CD14-positive monocyte (primary cell): ENCODE measurements at regions not wholly inside any gene's neighbourhood (a gene's known extent, or its start where the extent isn't known, plus 50 kb on each side); places are given as distances from the start of the nearest gene placed in this dataset.

Experiments used
- DNase-seq, 3 donors: peaks; one replicate each; pipeline ENCODE4 v3.0.0-alpha.2; 2011 to 2022
- H2AFZ ChIP-seq: 2 replicates; pipeline ENCODE4 v1.6.0; 2012; ENCODE audit warnings: mild to moderate bottlenecking, low read depth, low read length, inconsistent platforms; ENCODE audit not compliant: insufficient read depth, poor library complexity, severe bottlenecking
- H3K27ac ChIP-seq, 2 donors: 1 replicate in 1 of 2; 2 replicates in 1 of 2; pipeline ENCODE4 v1.5.1; 2012 to 2013; ENCODE audit warnings: low read length in 2 of 2, control low read depth in 1 of 2, inconsistent platforms in 1 of 2, low read depth in 1 of 2, mild to moderate bottlenecking in 1 of 2
- H3K27me3 ChIP-seq, 2 donors: one replicate each; pipeline versions ENCODE4 v1.6.0 to v1.6.1; 2011 to 2013; ENCODE audit warnings: low read length in 2 of 2; ENCODE audit not compliant: control insufficient read depth in 2 of 2, insufficient read depth in 2 of 2
- H3K36me3 ChIP-seq, 2 donors: replicated peaks in 1 of 2; 1 replicate in 1 of 2; 2 replicates in 1 of 2; pipeline versions ENCODE4 v1.5.1 to v1.6.1; 2012 to 2013; ENCODE audit warnings: low read length in 2 of 2, control low read depth in 1 of 2, inconsistent platforms in 1 of 2, mild to moderate bottlenecking in 1 of 2; ENCODE audit not compliant: insufficient read depth in 2 of 2, control insufficient read depth in 1 of 2
- H3K4me1 ChIP-seq, 2 donors: 1 replicate in 1 of 2; 2 replicates in 1 of 2; pipeline versions ENCODE4 v1.5.1 to v1.6.1; 2012 to 2013; ENCODE audit warnings: low read length in 2 of 2, control low read depth in 1 of 2, inconsistent platforms in 1 of 2, mild to moderate bottlenecking in 1 of 2, moderate library complexity in 1 of 2; ENCODE audit not compliant: insufficient read depth in 2 of 2, control insufficient read depth in 1 of 2
- H3K4me2 ChIP-seq: replicated peaks from 2 replicates; pipeline ENCODE3; 2012; ENCODE audit warnings: low read length, moderate library complexity, mild to moderate bottlenecking; ENCODE audit not compliant: poor library complexity, severe bottlenecking; ENCODE audit errors: extremely low read depth
- H3K4me3 ChIP-seq, 3 experiments: fragments of 200-600 bp in 1 of 3; sonication (generic) in 1 of 3; replicated peaks in 1 of 3; 1 replicate in 2 of 3; 2 replicates in 1 of 3; pipeline ENCODE4 v1.5.1; 2011 to 2013; ENCODE audit warnings: low read length in 3 of 3, mild to moderate bottlenecking in 3 of 3, control low read depth in 2 of 3, low read depth in 2 of 3, inconsistent platforms in 1 of 3, moderate library complexity in 1 of 3
- H3K79me2 ChIP-seq: 2 replicates; pipeline ENCODE4 v1.6.0; 2012; ENCODE audit warnings: mild to moderate bottlenecking, control low read depth, inconsistent platforms, low read length, moderate library complexity; ENCODE audit not compliant: insufficient read depth
- H3K9ac ChIP-seq: 2 replicates; pipeline ENCODE4 v1.6.0; 2017; ENCODE audit warnings: low read length, mild to moderate bottlenecking; ENCODE audit not compliant: insufficient read depth, poor library complexity, severe bottlenecking
- H3K9me3 ChIP-seq, 2 donors: replicated peaks in 1 of 2; 1 replicate in 1 of 2; 2 replicates in 1 of 2; pipeline versions ENCODE4 v1.5.1 to v1.6.1; 2012 to 2013; ENCODE audit warnings: low read length in 2 of 2, control low read depth in 1 of 2; ENCODE audit not compliant: control insufficient read depth in 1 of 2, insufficient read depth in 1 of 2
- H4K20me1 ChIP-seq: 2 replicates; pipeline ENCODE4 v1.6.0; 2012; ENCODE audit warnings: mild to moderate bottlenecking, low read length, control low read depth, moderate library complexity; ENCODE audit not compliant: insufficient read depth
- H3K27ac Mint-ChIP-seq, 7 donors: one replicate each; pipeline ENCODE4 v1.8.0; 2020; ENCODE audit warnings: mild to moderate bottlenecking in 7 of 7, mixed read lengths in 7 of 7, moderate library complexity in 6 of 7, inconsistent platforms in 2 of 7
- H3K27me3 Mint-ChIP-seq, 3 donors: one replicate each; pipeline ENCODE4 v1.8.0; 2021 to 2022; ENCODE audit warnings: low read depth in 3 of 3, mild to moderate bottlenecking in 3 of 3, mixed read lengths in 3 of 3, moderate library complexity in 3 of 3, inconsistent platforms in 1 of 3
- H3K36me3 Mint-ChIP-seq, 2 donors: one replicate each; pipeline ENCODE4 v1.8.0; 2020; ENCODE audit warnings: mixed read lengths in 2 of 2, inconsistent platforms in 1 of 2, mild to moderate bottlenecking in 1 of 2
- H3K4me1 Mint-ChIP-seq: one replicate; pipeline ENCODE4 v1.8.0; 2020; ENCODE audit warnings: mild to moderate bottlenecking, mixed read lengths
- H3K4me3 Mint-ChIP-seq, 2 donors: one replicate each; pipeline ENCODE4 v1.8.0; 2020; ENCODE audit warnings: mild to moderate bottlenecking in 2 of 2, mixed read lengths in 2 of 2, moderate library complexity in 1 of 2
- H3K9me3 Mint-ChIP-seq, 7 donors: one replicate each; pipeline ENCODE4 v1.8.0; 2020 to 2022; ENCODE audit warnings: mixed read lengths in 7 of 7, mild to moderate bottlenecking in 6 of 7, moderate library complexity in 6 of 7, inconsistent platforms in 2 of 7
- WGBS: methylation state at CpG from one replicate; pipeline ENCODE4 v1.1.5; 2013; ENCODE audit warnings: missing lambda C conversion rate; ENCODE audit not compliant: insufficient coverage; 5-methylcytosine and 5-hydroxymethylcytosine counted together
- intact Hi-C, 2 donors: fragments of 100-400 bp; cut with micrococcal nuclease; formaldehyde crosslinking; loops; one replicate each; pipeline versions ENCODE4 v1.15.0 to v1.15.1; 2023
- TF ChIP-seq, protein P1 (sequence below): fragments of 200-600 bp; IDR thresholded peaks from one replicate; pipeline ENCODE4 v1.8.0; 2022; ENCODE audit warnings: antibody characterized with exemption, mild to moderate bottlenecking

DNA sequence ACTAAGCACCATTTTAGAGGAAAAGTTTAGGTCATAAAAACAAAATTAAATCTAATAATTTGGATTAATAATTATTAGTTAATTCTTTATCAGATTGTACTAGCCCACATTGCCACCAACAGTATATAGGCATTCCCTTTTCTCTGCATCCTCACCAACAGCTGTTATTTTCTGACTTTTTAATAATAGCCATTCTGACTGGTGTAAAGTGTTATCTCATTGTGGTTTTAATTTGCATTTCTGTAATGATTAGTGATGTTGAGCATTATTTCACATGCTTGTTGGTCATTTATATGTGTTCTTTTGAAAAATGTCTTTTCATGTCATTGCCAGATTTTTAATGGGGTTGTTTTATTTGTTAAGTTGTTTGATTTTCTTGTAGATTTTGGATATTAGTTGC lies 319.1 kb upstream of the SYNCRIP start:
- H3K9me3 Mint-ChIP-seq, result peaks cover 6 to 17% (median 13%) of the 10 kb centered on the region in 7 donors
- H3K27ac Mint-ChIP-seq, result no peak overlapping the region
- H3K4me1 Mint-ChIP-seq, result no peaks in the 10 kb centered on the region
- intact Hi-C loops, result no loop called here
- no peak overlapping the region for H2AFZ ChIP-seq
- peaks cover 5 to 15% of the 10 kb centered on the region in 2 donors for H3K9me3 ChIP-seq
- H3K79me2 ChIP-seq, result no peaks in the 10 kb centered on the region
- H3K36me3 Mint-ChIP-seq, result no peaks in the 10 kb centered on the region
- no peaks in the 10 kb centered on the region for H4K20me1 ChIP-seq
- H3K27me3 ChIP-seq, result no peaks in the 10 kb centered on the region
- no peaks in the 10 kb centered on the region for H3K36me3 ChIP-seq
- TF ChIP-seq, protein P1, sequence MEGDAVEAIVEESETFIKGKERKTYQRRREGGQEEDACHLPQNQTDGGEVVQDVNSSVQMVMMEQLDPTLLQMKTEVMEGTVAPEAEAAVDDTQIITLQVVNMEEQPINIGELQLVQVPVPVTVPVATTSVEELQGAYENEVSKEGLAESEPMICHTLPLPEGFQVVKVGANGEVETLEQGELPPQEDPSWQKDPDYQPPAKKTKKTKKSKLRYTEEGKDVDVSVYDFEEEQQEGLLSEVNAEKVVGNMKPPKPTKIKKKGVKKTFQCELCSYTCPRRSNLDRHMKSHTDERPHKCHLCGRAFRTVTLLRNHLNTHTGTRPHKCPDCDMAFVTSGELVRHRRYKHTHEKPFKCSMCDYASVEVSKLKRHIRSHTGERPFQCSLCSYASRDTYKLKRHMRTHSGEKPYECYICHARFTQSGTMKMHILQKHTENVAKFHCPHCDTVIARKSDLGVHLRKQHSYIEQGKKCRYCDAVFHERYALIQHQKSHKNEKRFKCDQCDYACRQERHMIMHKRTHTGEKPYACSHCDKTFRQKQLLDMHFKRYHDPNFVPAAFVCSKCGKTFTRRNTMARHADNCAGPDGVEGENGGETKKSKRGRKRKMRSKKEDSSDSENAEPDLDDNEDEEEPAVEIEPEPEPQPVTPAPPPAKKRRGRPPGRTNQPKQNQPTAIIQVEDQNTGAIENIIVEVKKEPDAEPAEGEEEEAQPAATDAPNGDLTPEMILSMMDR, result no peak
- no peak overlapping the region for H3K27ac ChIP-seq
- DNase-seq, result no peak
- no peak overlapping the region for H3K4me3 Mint-ChIP-seq
- H3K27me3 Mint-ChIP-seq, result no peaks in the 10 kb centered on the region
- no peak overlapping the region for H3K9ac ChIP-seq
- no peaks in the 10 kb centered on the region for H3K4me1 ChIP-seq
- H3K4me3 ChIP-seq, result no peak overlapping the region
- H3K4me2 ChIP-seq, result no peak overlapping the region

- no peak overlapping the region for H3K4me3 ChIP-seq
- peaks cover 5 to 15% of the 10 kb centered on the region in 2 donors for H3K9me3 ChIP-seq
- H3K27ac Mint-ChIP-seq, result no peak overlapping the region
- H3K4me1 Mint-ChIP-seq, result no peaks in the 10 kb centered on the region
- H3K79me2 ChIP-seq, result no peaks in the 10 kb centered on the region
- H3K36me3 ChIP-seq, result no peaks in the 10 kb centered on the region
- no peak overlapping the region for H3K9ac ChIP-seq
- no peak for DNase-seq
- H3K9me3 Mint-ChIP-seq, result peaks cover 6 to 17% (median 13%) of the 10 kb centered on the region in 7 donors
- TF ChIP-seq, protein P1, result no peak
- H3K4me1 ChIP-seq, result no peaks in the 10 kb centered on the region
- H3K27me3 Mint-ChIP-seq, result no peaks in the 10 kb centered on the region
- no peak overlapping the region for H3K27ac ChIP-seq
- no peaks in the 10 kb centered on the region for H3K36me3 Mint-ChIP-seq
- WGBS, result no CpG with 5 or more reads among the region's 1 CpG
- H3K4me2 ChIP-seq, result no peak overlapping the region
- no peak overlapping the region for H2AFZ ChIP-seq
- no peaks in the 10 kb centered on the region for H3K27me3 ChIP-seq
- H3K4me3 Mint-ChIP-seq, result no peak overlapping the region
- H4K20me1 ChIP-seq, result no peaks in the 10 kb centered on the region
- intact Hi-C loops, result no loop called here
These were observed 318.4 kb upstream of the SYNCRIP start for GRCh38 chr6:85961125-85961524.
